ENCODE measurements at regions not wholly inside any gene's neighbourhood (a gene's known extent, or its start where the extent isn't known, plus 50 kb on each side); places are given as distances from the start of the nearest gene placed in this dataset.

GRCh38 chr1:22291057-22291456 is 148.2 kb upstream of the WNT4 start:
- TF ChIP-seq CTCF (IDR thresholded peaks at IDR 0.05) (no peak), POLR2A (IDR thresholded peaks at IDR 0.05) (no peak)
